Stimulated activated naive CD4-positive, alpha-beta T cell treated with Interleukin-2 at 50 U/mL for 16 hours (primary cell): ENCODE measurements at regions not wholly inside any gene's neighbourhood (a gene's known extent, or its start where the extent isn't known, plus 50 kb on each side); places are given as distances from the start of the nearest gene placed in this dataset.
"Not testable (repeated sequence)": the region's sequence is repeated elsewhere in the genome, so short reads cannot be mapped to it uniquely, and the experiment has no call there.

Experiments used
- DNase-seq: peaks from one replicate; lab custom pipeline; 2025; lab: John Stamatoyannopoulos, UW

DNA sequence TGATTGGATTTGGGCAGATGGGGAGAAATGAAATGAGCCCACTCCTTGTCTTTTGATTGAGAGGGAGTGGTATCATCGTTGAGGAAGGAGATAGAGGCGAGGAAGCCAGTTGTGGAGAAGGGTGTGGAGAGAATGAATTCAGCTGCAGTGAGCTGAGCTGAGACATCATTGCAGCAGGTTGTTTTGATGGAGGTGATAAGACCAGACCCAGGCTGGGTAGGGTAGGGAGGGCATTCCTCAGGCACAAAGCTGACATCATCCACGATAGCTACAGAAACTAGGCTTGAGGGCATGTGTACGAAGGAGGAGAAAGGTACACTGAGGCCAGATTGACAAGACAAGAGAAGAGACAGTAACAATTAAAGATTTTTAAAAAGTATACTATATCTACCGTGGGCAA lies 1500.9 kb upstream of the SLC10A2 start:
- DNase-seq, result no peak

DNA sequence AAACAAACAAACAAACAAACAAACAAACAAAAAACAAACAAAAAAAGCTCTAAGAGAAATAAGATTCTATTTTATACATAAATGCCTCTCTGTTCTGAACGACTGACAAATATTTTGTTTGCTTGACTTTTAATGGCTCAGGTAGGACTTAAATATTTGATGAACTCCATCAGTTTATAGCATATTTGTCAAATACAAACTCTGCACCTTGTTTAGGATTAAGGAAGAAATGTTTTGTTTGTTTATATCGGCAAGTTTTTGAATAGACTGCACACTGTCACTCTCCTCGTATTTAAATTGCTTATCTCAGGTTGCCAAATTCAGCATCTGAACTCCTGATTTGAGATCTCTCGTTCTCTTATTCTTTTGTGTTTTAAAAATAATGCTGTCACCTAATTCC lies 1499.7 kb upstream of the SLC10A2 start:
- DNase-seq, result no peak

- no peak for DNase-seq
These were observed 1487.7 kb upstream of the SLC10A2 start for GRCh38 chr13:104553896-104554295.

GRCh38 chr13:104553186-104553585 lies 1487.0 kb upstream of the SLC10A2 start:
- no peak for DNase-seq

- no peak for DNase-seq
These were observed 1468.6 kb upstream of the SLC10A2 start for GRCh38 chr13:104534847-104535246.

GRCh38 chr13:104532132-104532531 lies 1465.9 kb upstream of the SLC10A2 start:
- no peak for DNase-seq

DNA sequence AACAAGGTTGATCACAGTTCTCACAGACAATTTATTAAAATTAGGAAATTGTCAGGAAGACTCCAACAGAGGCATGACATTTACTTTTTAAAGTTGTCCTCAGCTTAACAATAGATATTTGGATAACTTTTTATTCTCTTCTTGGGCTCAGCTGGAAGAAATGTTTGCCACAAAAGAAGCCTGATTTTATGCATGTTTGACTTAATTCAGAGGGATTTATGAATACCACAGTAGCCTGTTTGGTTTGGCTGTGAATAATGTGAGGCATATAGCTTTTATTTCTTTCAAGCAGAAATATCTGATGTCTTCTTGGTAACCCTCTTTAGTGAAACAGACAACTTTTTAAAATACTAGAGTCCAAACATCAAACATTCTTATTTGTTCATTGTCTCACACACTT lies 1464.5 kb upstream of the SLC10A2 start:
- DNase-seq, result no peak

GRCh38 chr13:104526561-104526960 lies 1460.3 kb upstream of the SLC10A2 start:
- no peak for DNase-seq

DNA sequence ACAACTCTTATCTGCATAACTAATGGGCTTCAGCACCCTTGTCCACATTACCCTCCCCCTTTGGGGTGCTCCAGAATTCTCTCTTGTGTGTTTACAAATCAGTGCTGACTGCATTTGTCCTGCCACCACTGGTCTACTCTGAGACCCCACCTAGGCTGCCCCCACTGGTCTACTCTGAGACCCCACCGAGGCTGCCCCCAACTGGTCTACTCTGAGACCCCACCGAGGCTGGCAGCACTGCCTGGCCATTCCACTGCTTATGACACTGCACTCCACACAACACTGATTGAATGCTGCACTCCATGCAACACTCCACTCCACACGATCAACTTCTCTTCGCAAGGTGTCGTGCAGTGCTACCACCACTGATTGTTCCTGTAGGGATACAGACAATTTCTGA lies 1459.2 kb upstream of the SLC10A2 start:
- DNase-seq, result no peak

DNA sequence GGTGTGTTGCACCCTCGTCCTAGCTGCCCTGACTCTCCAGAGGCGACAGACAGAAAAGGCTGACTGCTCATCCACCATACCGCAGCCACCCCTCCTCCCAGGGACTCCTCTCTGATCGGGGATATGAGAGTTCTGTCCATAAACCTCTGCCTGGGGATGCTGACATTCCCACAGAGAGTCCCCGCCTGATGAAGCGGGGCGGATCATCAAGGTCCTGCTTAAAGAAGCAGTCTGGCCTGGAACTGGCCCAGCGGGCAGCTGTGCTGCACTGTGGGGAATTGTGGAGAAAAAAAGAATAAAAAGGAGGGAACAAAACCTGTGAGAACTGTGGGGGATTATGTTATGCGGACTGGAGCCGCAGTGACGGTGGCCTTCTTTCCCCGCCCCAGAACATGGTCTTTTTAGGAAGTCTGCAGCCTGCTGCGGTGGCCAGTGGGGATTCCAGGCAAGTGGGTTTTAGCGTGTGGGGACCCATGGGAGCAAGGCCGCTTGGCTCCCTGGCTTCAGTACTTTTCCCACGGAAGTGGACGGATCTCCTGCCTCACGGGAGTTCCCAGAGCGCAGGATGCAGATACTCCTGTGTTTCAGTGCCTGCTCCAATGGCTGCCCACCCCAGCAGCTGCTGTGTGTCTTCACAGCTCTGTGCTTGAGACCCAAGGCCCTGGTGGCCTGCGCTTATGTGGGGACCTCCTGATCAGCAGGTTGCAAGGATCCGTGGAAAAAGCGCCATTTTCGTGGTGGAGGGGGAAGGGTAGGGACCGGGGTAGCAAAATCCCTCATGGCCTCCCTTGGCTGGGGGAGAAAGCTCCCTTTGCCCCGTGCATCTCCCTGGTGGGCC lies 1456.2 kb upstream of the SLC10A2 start:
- no peak for DNase-seq

DNA sequence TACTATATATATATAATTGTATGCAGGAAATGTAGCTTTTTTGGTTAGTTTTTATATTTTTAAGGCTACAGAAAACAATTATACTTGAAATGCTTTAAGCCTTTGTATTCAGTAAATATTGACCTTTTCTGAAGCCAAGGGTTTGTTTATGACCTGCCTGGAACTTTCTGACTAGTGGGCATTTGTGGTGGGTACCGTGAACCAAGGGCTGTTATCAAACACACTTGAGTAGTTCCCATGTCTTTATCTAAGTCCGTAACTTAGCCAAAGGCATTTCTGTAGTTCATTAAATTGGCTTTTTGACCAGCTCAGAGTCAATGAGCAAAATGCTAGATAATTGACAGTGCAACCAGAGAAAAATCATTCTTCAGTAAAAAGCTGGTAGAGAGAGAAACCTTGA lies 1444.2 kb upstream of the SLC10A2 start:
- no peak for DNase-seq

DNA sequence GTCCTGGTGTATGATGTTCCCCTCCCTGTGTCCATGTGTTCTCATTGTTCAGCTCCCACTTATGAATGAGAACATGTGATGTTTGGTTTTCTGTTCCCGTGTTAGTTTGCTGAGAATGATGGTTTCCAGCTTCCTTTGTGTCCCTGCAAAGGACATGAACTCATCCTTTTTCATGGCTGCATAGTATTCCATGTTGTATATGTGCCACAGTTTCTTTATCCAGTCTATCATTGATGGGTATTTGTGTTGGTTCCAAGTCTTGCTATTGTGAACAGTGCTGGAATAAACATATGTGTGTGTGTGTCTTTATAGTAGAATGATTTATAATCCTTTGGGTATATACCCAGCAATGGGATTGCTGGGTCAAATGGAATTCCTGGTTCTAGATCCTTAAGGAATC lies 1427.3 kb upstream of the SLC10A2 start:
- DNase-seq, result not testable (repeated sequence)

DNA sequence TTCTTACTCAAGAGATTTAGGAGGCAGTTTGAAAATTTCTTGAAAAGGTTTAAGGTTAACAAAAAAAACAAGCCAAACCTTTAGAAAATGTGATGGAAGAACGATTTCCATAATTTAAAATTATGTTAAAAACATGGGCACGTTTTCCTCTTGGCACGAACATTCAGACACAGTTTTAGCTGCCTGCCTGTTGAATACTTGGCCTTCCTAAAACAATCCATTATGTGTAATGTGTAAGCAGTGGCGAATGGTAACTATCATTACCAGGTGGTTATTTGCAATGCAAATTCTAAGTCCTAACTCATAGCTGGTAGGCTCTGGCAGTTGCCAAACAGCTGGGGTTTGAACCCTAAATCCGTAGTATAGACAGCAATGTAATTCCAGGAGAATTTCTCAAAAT lies 1425.7 kb upstream of the SLC10A2 start:
- DNase-seq, result no peak

DNA sequence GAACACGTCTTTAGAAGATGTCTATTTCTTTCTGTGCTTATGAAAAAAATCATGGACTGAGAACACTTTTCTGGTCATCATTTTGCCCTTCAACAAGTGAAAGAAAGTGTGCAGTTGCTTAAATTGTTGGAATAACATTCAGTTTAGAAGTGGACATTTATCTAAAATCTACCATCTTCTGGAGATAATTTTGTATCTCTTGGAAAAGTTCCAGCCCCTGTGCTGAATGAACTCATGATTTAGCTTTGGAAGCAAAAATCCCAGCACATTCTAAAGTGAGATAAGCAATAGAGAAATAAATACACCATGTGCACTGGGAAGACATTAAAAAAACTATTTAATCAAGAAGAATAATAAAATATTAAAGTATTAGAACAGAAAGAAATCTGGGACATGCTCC lies 1420.8 kb upstream of the SLC10A2 start:
- DNase-seq, result no peak

DNA sequence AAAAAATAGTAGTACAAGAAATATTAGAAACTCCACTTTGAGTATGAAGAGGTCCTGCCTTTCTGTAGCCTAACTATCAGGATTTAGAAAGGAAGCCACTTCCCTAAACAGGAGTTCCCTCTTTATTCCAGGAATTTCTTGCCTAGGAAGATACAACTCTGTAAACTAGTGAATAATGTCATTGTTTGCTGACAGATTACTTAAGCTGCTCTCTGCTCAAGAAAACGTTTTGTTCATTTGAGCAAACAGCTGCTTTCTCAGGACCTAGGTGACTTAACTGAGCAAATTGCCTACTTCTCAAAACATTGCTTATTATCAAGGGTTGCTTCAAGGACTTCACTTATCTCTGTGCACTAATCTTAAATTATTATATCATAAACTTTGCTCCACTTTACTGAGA lies 1419.4 kb upstream of the SLC10A2 start:
- DNase-seq, result no peak

DNA sequence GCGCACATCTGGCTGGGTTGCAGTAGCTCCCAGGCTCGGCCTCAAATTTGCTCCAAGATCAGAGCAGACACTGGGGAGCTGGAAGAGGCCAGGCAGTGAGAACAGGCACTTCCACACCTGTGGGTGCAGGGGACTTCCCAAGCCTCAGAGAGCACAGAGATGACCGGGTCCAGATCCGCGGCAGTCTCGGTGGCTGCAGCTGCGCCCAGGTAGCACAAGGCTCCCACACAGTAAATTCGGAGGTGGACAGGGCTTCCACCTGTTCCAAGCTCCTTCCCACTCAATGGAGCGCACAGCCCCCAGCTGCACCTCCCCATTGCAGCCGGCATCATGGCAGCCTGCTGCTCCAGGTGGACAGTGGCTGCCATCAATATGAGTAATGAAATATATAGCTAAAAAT lies 1417.4 kb upstream of the SLC10A2 start:
- DNase-seq, result no peak

DNA sequence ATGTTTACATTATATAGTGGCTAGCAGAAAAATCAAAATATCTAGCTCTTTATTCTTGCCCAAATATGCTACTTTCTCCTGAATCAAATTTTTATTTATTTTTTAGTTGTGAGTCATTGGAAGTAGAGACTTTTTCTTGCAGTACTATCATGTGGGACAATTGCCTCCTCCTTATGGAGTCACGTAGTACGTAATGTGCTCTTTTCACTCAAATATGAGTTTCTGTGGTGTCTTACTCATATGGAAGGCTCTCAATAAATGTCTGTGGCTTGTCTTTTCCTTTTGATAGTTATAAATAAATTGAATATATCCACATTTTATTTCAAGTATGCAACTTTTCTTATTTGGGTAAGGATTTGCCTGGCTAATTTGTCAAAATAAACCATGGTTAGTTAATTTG lies 1411.0 kb upstream of the SLC10A2 start:
- no peak for DNase-seq

DNA sequence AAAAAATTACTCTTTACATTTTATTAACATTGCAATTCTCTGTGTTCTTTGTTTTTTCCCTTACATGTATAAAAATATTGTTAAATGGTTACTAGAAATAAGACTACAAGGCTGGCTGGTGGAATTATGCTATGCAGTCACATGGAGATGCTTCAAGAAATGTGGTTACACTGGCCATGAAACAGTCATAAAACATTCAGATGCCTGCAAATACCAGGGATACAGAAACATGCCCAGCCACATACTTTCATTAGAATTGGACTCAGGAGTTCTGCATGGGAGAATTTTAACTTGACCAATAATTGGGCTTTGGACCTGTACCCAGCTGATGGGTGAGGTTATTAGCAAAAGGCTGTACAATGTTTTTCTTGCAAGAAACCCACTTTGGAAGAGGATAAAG lies 1407.7 kb upstream of the SLC10A2 start:
- DNase-seq, result no peak

- DNase-seq, result no peak
These were observed 1399.8 kb upstream of the SLC10A2 start for GRCh38 chr13:104466016-104466415.

DNA sequence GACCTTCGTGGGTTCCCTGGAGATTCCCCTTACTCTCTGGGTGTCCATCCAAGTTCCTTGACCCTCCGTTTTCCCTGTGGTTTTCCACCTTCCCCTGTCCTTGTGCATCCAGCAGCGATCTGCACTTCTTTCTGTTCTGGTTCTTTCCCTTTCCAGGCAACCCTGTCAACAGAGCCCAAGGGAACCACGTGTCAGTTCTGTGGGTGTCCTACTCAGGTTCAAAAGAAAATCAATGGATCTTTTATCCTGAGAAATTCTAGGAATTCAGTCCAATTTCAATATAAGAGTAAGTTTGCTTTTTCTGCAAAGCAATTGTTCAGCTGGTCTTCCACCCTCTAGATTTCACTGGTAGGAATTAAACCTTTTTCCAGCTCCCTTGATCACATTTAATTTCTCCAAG lies 1394.8 kb upstream of the SLC10A2 start:
- DNase-seq, result no peak

GRCh38 chr13:104460554-104460953 lies 1394.3 kb upstream of the SLC10A2 start:
- no peak for DNase-seq

DNA sequence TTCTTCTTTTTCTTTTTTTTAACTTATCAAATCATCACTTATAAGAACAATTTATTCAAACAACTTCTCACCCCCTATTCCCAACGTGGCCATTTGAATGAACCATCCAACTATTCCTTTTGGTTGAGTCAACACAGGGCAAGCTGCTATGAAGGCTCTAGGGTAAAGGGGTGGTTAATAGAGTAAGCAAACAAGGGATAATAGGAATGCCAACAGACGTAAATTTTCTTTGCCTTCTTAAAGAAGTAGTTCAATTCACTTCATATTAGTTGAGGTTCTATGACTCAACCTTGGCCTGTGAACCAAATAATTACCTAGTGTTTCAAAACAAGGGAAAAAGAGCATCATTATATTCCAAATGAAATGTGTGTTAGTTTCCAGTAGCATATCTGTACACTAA lies 1383.8 kb upstream of the SLC10A2 start:
- DNase-seq, result no peak

GRCh38 chr13:104447348-104447747 lies 1381.1 kb upstream of the SLC10A2 start:
- DNase-seq, result no peak

GRCh38 chr13:104442536-104442935 lies 1376.3 kb upstream of the SLC10A2 start:
- no peak for DNase-seq
